IMR-90 (cell line): ENCODE measurements at regions not wholly inside any gene's neighbourhood (a gene's known extent, or its start where the extent isn't known, plus 50 kb on each side); places are given as distances from the start of the nearest gene placed in this dataset.

ENCODE experiments used
- ATAC-seq: fragments of 200-7000 bp; cut with Tn5 transposase; 2 replicates; pipeline ENCODE4 v1.9.1; 2020; ENCODE audit warnings: low read depth, mild to moderate bottlenecking, moderate library complexity
- BruUV-seq: library from RNA; stranded (reverse); fragments of 400-500 nt; replicated peaks from 2 replicates; lab custom pipeline; 2021; lab: Mats Ljungman, UMichigan
- CTCF ChIA-PET: fragments of 300-600 bp; formaldehyde crosslinking; extraction: SDS; loops from one replicate; lab custom pipeline; 2021; ENCODE audit warnings: antibody characterized with exemption; lab: Yijun Ruan, JAX
- POLR2A ChIA-PET: fragments of 300-600 bp; sonication (Branson Sonifier 250); formaldehyde crosslinking; loops from one replicate; lab custom pipeline; 2022; ENCODE audit warnings: antibody characterized with exemption; ENCODE audit not compliant: unreplicated experiment; lab: Charles Lee
- DNase-seq: peaks from one replicate; pipeline ENCODE4 v3.0.0; 2013
- H2AFZ ChIP-seq: replicated peaks from 2 replicates; pipeline ENCODE3; 2013; ENCODE audit warnings: low read length, mild to moderate bottlenecking; ENCODE audit not compliant: poor library complexity
- H2AK5ac ChIP-seq: 2 replicates; pipeline ENCODE4 v1.6.1; 2013; ENCODE audit warnings: low read depth, low read length, inconsistent platforms
- H2AK9ac ChIP-seq: replicated peaks from 2 replicates; pipeline ENCODE3; 2013; ENCODE audit warnings: mild to moderate bottlenecking, low read depth, low read length, moderate library complexity; ENCODE audit not compliant: poor library complexity
- H2BK120ac ChIP-seq: 2 replicates; pipeline ENCODE4 v1.6.1; 2013; ENCODE audit warnings: low read depth, low read length, inconsistent platforms
- H2BK15ac ChIP-seq: 3 replicates; pipeline ENCODE4 v1.6.1; 2013; ENCODE audit warnings: low read depth, low read length, inconsistent platforms
- H2BK20ac ChIP-seq: 2 replicates; pipeline ENCODE4 v1.6.1; 2013; ENCODE audit warnings: low read depth, mild to moderate bottlenecking, inconsistent platforms, low read length, moderate library complexity
- H2BK5ac ChIP-seq: 2 replicates; pipeline ENCODE4 v1.6.1; 2013; ENCODE audit warnings: mild to moderate bottlenecking, low read depth, low read length, inconsistent platforms; ENCODE audit not compliant: poor library complexity, severe bottlenecking
- H3K14ac ChIP-seq: replicated peaks from 2 replicates; pipeline ENCODE4 v1.6.1; 2013; ENCODE audit warnings: low read depth, low read length, inconsistent platforms
- H3K18ac ChIP-seq: 2 replicates; pipeline ENCODE4 v1.6.1; 2013; ENCODE audit warnings: low read depth, low read length, control low read depth
- H3K23ac ChIP-seq: 2 replicates; pipeline ENCODE4 v1.6.1; 2013; ENCODE audit warnings: low read depth, low read length, inconsistent platforms
- H3K27ac ChIP-seq: 2 replicates; pipeline ENCODE4 v1.5.1; 2013; ENCODE audit warnings: mild to moderate bottlenecking, control low read depth, low read length; ENCODE audit not compliant: insufficient read depth
- H3K27me3 ChIP-seq: 2 replicates; pipeline ENCODE4 v1.6.1; 2013; ENCODE audit warnings: low read length; ENCODE audit not compliant: control insufficient read depth, insufficient read depth
- H3K36me3 ChIP-seq: 2 replicates; pipeline ENCODE4 v1.6.1; 2013; ENCODE audit warnings: low read length, mixed read lengths; ENCODE audit not compliant: control insufficient read depth, insufficient read depth
- H3K4ac ChIP-seq: 2 replicates; pipeline ENCODE4 v1.6.1; 2013; ENCODE audit warnings: low read depth, low read length, inconsistent platforms
- H3K4me1 ChIP-seq: 2 replicates; pipeline ENCODE4 v1.6.1; 2013; ENCODE audit warnings: low read length, mixed read lengths; ENCODE audit not compliant: control insufficient read depth, insufficient read depth
- H3K4me2 ChIP-seq: 2 replicates; pipeline ENCODE4 v1.6.1; 2013; ENCODE audit warnings: low read depth, mild to moderate bottlenecking, control low read depth, low read length, moderate library complexity
- H3K4me3 ChIP-seq: 2 replicates; pipeline ENCODE4 v1.5.1; 2013; ENCODE audit warnings: low read depth, mild to moderate bottlenecking, control low read depth, low read length, moderate library complexity; ENCODE audit not compliant: insufficient read depth
- H3K56ac ChIP-seq: 2 replicates; pipeline ENCODE4 v1.6.1; 2013; ENCODE audit warnings: low read length, inconsistent platforms; ENCODE audit not compliant: insufficient read depth; ENCODE audit errors: extremely low read depth
- H3K79me1 ChIP-seq, 2 experiments: 2 replicates each; pipeline ENCODE4 v1.6.1; 2013; ENCODE audit warnings: low read length in 2 of 2, inconsistent platforms in 1 of 2, low read depth in 1 of 2
- H3K9ac ChIP-seq: 2 replicates; pipeline ENCODE4 v1.6.1; 2013; ENCODE audit warnings: low read depth, low read length, control low read depth
- H3K9me1 ChIP-seq: 2 replicates; pipeline ENCODE4 v1.6.1; 2013; ENCODE audit warnings: low read length, inconsistent platforms; ENCODE audit not compliant: insufficient read depth
- H3K9me3 ChIP-seq: 2 replicates; pipeline ENCODE4 v1.6.1; 2013; ENCODE audit warnings: low read length; ENCODE audit not compliant: control insufficient read depth, insufficient read depth
- H4K20me1 ChIP-seq: 2 replicates; pipeline ENCODE4 v1.6.1; 2013; ENCODE audit warnings: low read length, inconsistent platforms; ENCODE audit not compliant: insufficient read depth
- H4K5ac ChIP-seq: 2 replicates; pipeline ENCODE4 v1.6.1; 2013; ENCODE audit warnings: mild to moderate bottlenecking, low read depth, low read length, control low read depth
- H4K8ac ChIP-seq, 2 experiments: 2 replicates each; pipeline ENCODE4 v1.6.1; 2013; ENCODE audit warnings: low read depth in 2 of 2, low read length in 2 of 2, control low read depth in 1 of 2, inconsistent platforms in 1 of 2
- H4K91ac ChIP-seq: 2 replicates; pipeline ENCODE4 v1.6.1; 2013; ENCODE audit warnings: low read depth, low read length, inconsistent platforms; ENCODE audit not compliant: insufficient read depth
- BHLHE40 ChIP-seq: fragments of 150-350 bp; IDR thresholded peaks from 2 replicates; pipeline ENCODE4 v1.6.1; 2016; ENCODE audit warnings: mild to moderate bottlenecking, low read depth, low read length
- CEBPB ChIP-seq: IDR thresholded peaks from 2 replicates; pipeline ENCODE4 v1.6.1; 2012; ENCODE audit warnings: low read depth, low read length, improper control_type of control experiment
- CHD1 ChIP-seq: IDR thresholded peaks from 2 replicates; pipeline ENCODE4 v1.6.1; 2012; ENCODE audit warnings: low read depth, low read length, improper control_type of control experiment
- CTCF ChIP-seq: conservative IDR thresholded peaks from 2 replicates; pipeline ENCODE4 v1.5.1; 2012; ENCODE audit warnings: mild to moderate bottlenecking, low read depth, low read length, improper control_type of control experiment
- FOS ChIP-seq: fragments of 150-350 bp; IDR thresholded peaks from 2 replicates; pipeline ENCODE4 v1.6.1; 2016; ENCODE audit warnings: low read depth, low read length
- MAFK ChIP-seq: IDR thresholded peaks from 2 replicates; pipeline ENCODE4 v1.6.1; 2012; ENCODE audit warnings: low read depth, low read length, improper control_type of control experiment
- MAZ ChIP-seq: IDR thresholded peaks from 2 replicates; pipeline ENCODE4 v1.6.1; 2012; ENCODE audit warnings: low read depth, mild to moderate bottlenecking, low read length, improper control_type of control experiment, moderate library complexity, borderline replicate concordance
- NFE2L2 ChIP-seq: fragments of 150-350 bp; IDR thresholded peaks from 2 replicates; pipeline ENCODE4 v1.6.1; 2016; ENCODE audit warnings: low read depth, mild to moderate bottlenecking, low read length
- POLR2A ChIP-seq: IDR thresholded peaks from 2 replicates; pipeline ENCODE4 v1.6.1; 2012; ENCODE audit warnings: mild to moderate bottlenecking, low read depth, low read length
- WGBS, 2 experiments: methylation state at CpG; one replicate each; pipeline versions ENCODE4 v1.1.5 to v1.1.7; 2013; ENCODE audit warnings: missing lambda C conversion rate in 2 of 2; ENCODE audit not compliant: insufficient read length in 1 of 2; ENCODE audit errors: extremely low coverage in 2 of 2; 5-methylcytosine and 5-hydroxymethylcytosine counted together
- dilution Hi-C: fragments of 300-500 bp; cut with HindIII; formaldehyde crosslinking; loops from one replicate; pipeline ENCODE4 v1.14.3; 2018; ENCODE audit warnings: low sequenced_read_pairs; ENCODE audit not compliant: unreplicated experiment
- in situ Hi-C: fragments of 300-500 bp; cut with MboI; formaldehyde crosslinking; loops from 3 replicates; pipeline ENCODE4 v1.14.3; 2019; ENCODE audit warnings: low sequenced_read_pairs, inconsistent platforms, mixed read lengths
- intact Hi-C: fragments of 100-400 bp; cut with micrococcal nuclease; formaldehyde crosslinking; loops from 2 replicates; pipeline ENCODE4 v1.10.0; 2022

GRCh38 chr11:15907806-15908205 is 448.5 kb downstream of the SOX6 start:
- POLR2A ChIA-PET: no interaction called here

More at GRCh38 chr11:15907806-15908205, 448.5 kb downstream of the SOX6 start:
- intact Hi-C loops: no loop called here
- H3K27ac ChIP-seq: no peak overlapping the region
- H2AK5ac ChIP-seq: peak overlapping the region; percentile 93
- H3K4me1 ChIP-seq: peaks cover 2% of the 10 kb centered on the region; the same call in 1 of the 2 replicates
- no peak overlapping the region for H3K18ac ChIP-seq
- peak overlapping the region; percentile 59; the same call in 1 of the 3 replicates for H2BK15ac ChIP-seq
- no peaks in the 10 kb centered on the region for H3K79me1 ChIP-seq
- no peak overlapping the region for H4K5ac ChIP-seq
- H2BK5ac ChIP-seq: peak overlapping the region; percentile 72
- H3K14ac ChIP-seq: 0 out of 2 replicates have a peak overlapping the region, but pooled peaks have one; percentile 23
- in situ Hi-C loops: no loop called here
- ATAC-seq (no peak), DNase-seq (no peak)
- no peak overlapping the region for H3K4me3 ChIP-seq
- H4K91ac ChIP-seq: peak overlapping the region; percentile 34; the same call in 1 of the 2 replicates
- CTCF ChIA-PET: no interaction called here
- peak overlapping the region; percentile 28; the same call in 1 of the 2 replicates for H3K4ac ChIP-seq
- WGBS, 2 experiments: no CpG with 5 or more reads among the region's 3 CpGs
- no peaks in the 10 kb centered on the region for H3K36me3 ChIP-seq
- no peaks in the 10 kb centered on the region for H3K9me3 ChIP-seq
- dilution Hi-C loops: no loop called here
- H2AK9ac ChIP-seq: no peak overlapping the region
- H3K23ac ChIP-seq: no peak overlapping the region
- no peak overlapping the region for H4K8ac ChIP-seq
- no TSS peak for BruUV-seq
- H3K9ac ChIP-seq: no peak overlapping the region
- no peak overlapping the region for H3K4me2 ChIP-seq
- H3K27me3 ChIP-seq: no peaks in the 10 kb centered on the region; the same call in 1 of the 2 replicates
- H2BK20ac ChIP-seq: no peak overlapping the region
- no peak for TF ChIP-seq POLR2A
- no peak for TF ChIP-seq MAFK
- TF ChIP-seq MAZ: no peak
- no peak for TF ChIP-seq CHD1
- no peak for TF ChIP-seq CEBPB
- no peak for TF ChIP-seq NFE2L2
- TF ChIP-seq BHLHE40: no peak
- TF ChIP-seq FOS: no peak
- TF ChIP-seq CTCF: no peak
- H2AFZ ChIP-seq: peak overlapping the region; percentile 8
- no peak overlapping the region for H2BK120ac ChIP-seq
- no peaks in the 10 kb centered on the region for H4K20me1 ChIP-seq
- H3K56ac ChIP-seq: no peak overlapping the region
- peaks cover 13% of the 10 kb centered on the region for H3K9me1 ChIP-seq
